NCI-H774 (cell line): ENCODE measurements at regions not wholly inside any gene's neighbourhood (a gene's known extent, or its start where the extent isn't known, plus 50 kb on each side); places are given as distances from the start of the nearest gene placed in this dataset.

ENCODE experiments used
- DNase-seq: peaks from one replicate; lab custom pipeline; 2025; lab: John Stamatoyannopoulos, UW

GRCh38 chr3:10763817-10764258 is 52.2 kb upstream of the SLC6A11 start:
- no peak for DNase-seq

GRCh38 chr3:10764259-10765051 is 51.6 kb upstream of the SLC6A11 start:
- no peak for DNase-seq

GRCh38 chr3:10766049-10766705 is 49.9 kb upstream of the SLC6A11 start:
- DNase-seq = no peak
